Suprapubic skin (tissue), 3 donors: ENCODE measurements at regions not wholly inside any gene's neighbourhood (a gene's known extent, or its start where the extent isn't known, plus 50 kb on each side); places are given as distances from the start of the nearest gene placed in this dataset.

ENCODE experiments used
- POLR2AphosphoS5 ChIP-seq, 3 donors: sonication (generic); formaldehyde crosslinking; IDR thresholded peaks; one replicate each; pipeline ENCODE4 v1.6.1; 2017; ENCODE audit warnings: antibody characterized with exemption in 3 of 3
- TF ChIP-seq, protein P1 (sequence below), 2 donors: fragments of 200-600 bp in 1 of 2; fragments of 450-650 bp in 1 of 2; sonication (generic) in 1 of 2; IDR thresholded peaks; one replicate each; pipeline ENCODE4 v1.5.1; 2016 to 2019; ENCODE audit warnings: antibody characterized with exemption in 2 of 2, mild to moderate bottlenecking in 1 of 2, moderate library complexity in 1 of 2

DNA sequence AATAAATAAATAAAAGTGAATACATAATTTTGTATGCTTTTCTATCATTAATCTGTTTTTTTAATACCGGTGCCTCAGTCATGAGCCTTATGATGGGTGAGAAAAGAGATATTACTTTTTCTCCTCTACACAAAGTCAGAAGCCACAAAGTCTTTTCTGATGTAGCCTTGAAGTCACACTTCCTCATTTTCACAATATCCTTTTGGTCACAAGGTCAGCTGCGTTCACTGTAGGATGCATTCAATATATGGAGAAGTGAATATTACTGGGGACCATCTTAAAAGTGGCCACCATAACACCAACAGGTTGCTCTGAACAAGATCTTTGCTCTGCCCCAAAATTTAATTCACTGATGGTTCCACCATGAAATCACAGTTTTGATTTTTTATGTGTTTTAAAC lies 83.3 kb upstream of the TNR start:
- TF ChIP-seq, protein P1, sequence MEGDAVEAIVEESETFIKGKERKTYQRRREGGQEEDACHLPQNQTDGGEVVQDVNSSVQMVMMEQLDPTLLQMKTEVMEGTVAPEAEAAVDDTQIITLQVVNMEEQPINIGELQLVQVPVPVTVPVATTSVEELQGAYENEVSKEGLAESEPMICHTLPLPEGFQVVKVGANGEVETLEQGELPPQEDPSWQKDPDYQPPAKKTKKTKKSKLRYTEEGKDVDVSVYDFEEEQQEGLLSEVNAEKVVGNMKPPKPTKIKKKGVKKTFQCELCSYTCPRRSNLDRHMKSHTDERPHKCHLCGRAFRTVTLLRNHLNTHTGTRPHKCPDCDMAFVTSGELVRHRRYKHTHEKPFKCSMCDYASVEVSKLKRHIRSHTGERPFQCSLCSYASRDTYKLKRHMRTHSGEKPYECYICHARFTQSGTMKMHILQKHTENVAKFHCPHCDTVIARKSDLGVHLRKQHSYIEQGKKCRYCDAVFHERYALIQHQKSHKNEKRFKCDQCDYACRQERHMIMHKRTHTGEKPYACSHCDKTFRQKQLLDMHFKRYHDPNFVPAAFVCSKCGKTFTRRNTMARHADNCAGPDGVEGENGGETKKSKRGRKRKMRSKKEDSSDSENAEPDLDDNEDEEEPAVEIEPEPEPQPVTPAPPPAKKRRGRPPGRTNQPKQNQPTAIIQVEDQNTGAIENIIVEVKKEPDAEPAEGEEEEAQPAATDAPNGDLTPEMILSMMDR (IDR thresholded peaks at IDR 0.05) = no peak
- no peak for TF ChIP-seq POLR2AphosphoS5 (IDR thresholded peaks at IDR 0.05)
